Activated CD4-positive, alpha-beta T cell treated with anti-CD3 and anti-CD28 coated beads for 24 hours (primary cell): ENCODE measurements at regions not wholly inside any gene's neighbourhood (a gene's known extent, or its start where the extent isn't known, plus 50 kb on each side); places are given as distances from the start of the nearest gene placed in this dataset.

ENCODE experiments used
- DNase-seq, 2 donors: peaks; one replicate each; pipeline ENCODE4 v3.0.0-alpha.2; 2020; ENCODE audit warnings: low read depth in 2 of 2

- DNase-seq = no peak
These were observed 507.0 kb downstream of the SNAPC1 start for GRCh38 chr14:62269204-62269603.

- DNase-seq = no peak
These were observed 508.0 kb downstream of the SNAPC1 start for GRCh38 chr14:62270236-62270635.

GRCh38 chr14:62280366-62280765 is 518.1 kb downstream of the SNAPC1 start:
- DNase-seq = no peak

- no peak for DNase-seq
These were observed 521.6 kb downstream of the SNAPC1 start for GRCh38 chr14:62283837-62284236.

- no peak for DNase-seq
These were observed 527.3 kb downstream of the SNAPC1 start for GRCh38 chr14:62289471-62289870.

GRCh38 chr14:62301080-62301479 is 538.9 kb downstream of the SNAPC1 start:
- no peak for DNase-seq

GRCh38 chr14:62301911-62302310 is 539.7 kb downstream of the SNAPC1 start:
- no peak for DNase-seq

- DNase-seq = no peak
These were observed 541.2 kb downstream of the SNAPC1 start for GRCh38 chr14:62303437-62303836.

- DNase-seq = no peak
These were observed 542.0 kb downstream of the SNAPC1 start for GRCh38 chr14:62304257-62304656.

- no peak for DNase-seq
These were observed 545.6 kb downstream of the SNAPC1 start for GRCh38 chr14:62307844-62308243.

GRCh38 chr14:62308316-62308715 is 546.1 kb downstream of the SNAPC1 start:
- no peak for DNase-seq

GRCh38 chr14:62308891-62309290 is 546.7 kb downstream of the SNAPC1 start:
- no peak for DNase-seq

- no peak for DNase-seq
These were observed 551.0 kb downstream of the SNAPC1 start for GRCh38 chr14:62313212-62313611.

- no peak for DNase-seq
These were observed 552.0 kb downstream of the SNAPC1 start for GRCh38 chr14:62314221-62314620.

GRCh38 chr14:62314871-62315270 is 552.7 kb downstream of the SNAPC1 start:
- no peak for DNase-seq

- DNase-seq = no peak
These were observed 553.4 kb downstream of the SNAPC1 start for GRCh38 chr14:62315631-62316030.

GRCh38 chr14:62322216-62322615 is 560.0 kb downstream of the SNAPC1 start:
- DNase-seq = no peak

GRCh38 chr14:62329427-62329826 is 567.2 kb downstream of the SNAPC1 start:
- DNase-seq = no peak

- DNase-seq = no peak
These were observed 585.4 kb downstream of the SNAPC1 start for GRCh38 chr14:62347562-62348011.

GRCh38 chr14:62357362-62357761 is 595.1 kb downstream of the SNAPC1 start:
- DNase-seq = no peak

- DNase-seq = no peak
These were observed 601.9 kb downstream of the SNAPC1 start for GRCh38 chr14:62364161-62364560.

- DNase-seq = no peak
These were observed 602.6 kb downstream of the SNAPC1 start for GRCh38 chr14:62364800-62365280.

GRCh38 chr14:62369919-62370560 is 607.8 kb downstream of the SNAPC1 start:
- no peak for DNase-seq

- DNase-seq = no peak
These were observed 611.7 kb downstream of the SNAPC1 start for GRCh38 chr14:62373944-62374343.
